ENCODE measurements at regions not wholly inside any gene's neighbourhood (a gene's known extent, or its start where the extent isn't known, plus 50 kb on each side); places are given as distances from the start of the nearest gene placed in this dataset.
"Not testable (repeated sequence)": the region's sequence is repeated elsewhere in the genome, so short reads cannot be mapped to it uniquely, and the experiment has no call there.

GRCh38 chr2:81073412-81073811, 768.9 kb upstream of the LRRTM1 start:
- DNase-seq: no peak

GRCh38 chr2:81068144-81068543, 763.6 kb upstream of the LRRTM1 start:
- DNase-seq: no peak

- no peak for DNase-seq
Measured at GRCh38 chr2:81061016-81061415, 756.5 kb upstream of the LRRTM1 start.

- DNase-seq: no peak
Measured at GRCh38 chr2:81050580-81051095, 746.1 kb upstream of the LRRTM1 start.

DNA sequence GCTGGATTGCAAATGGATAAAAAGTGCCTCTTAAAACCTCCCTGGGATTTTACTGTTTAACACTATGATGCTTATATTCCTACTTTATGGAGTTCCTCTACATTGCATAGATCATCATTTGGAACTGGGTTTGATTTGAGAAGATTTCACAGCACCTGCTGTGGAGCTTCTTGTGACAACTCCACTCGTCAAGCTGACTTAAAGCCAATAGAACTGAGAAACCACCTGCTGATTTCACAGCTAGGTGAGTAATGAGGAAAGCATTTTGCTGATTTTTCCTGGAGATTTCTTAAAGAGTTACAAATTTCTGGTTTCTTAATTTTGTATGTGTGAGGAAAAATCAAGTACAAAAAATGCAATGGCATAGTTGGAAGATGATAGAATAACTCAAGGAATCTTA, 739.1 kb upstream of the LRRTM1 start:
- no peak for DNase-seq

DNA sequence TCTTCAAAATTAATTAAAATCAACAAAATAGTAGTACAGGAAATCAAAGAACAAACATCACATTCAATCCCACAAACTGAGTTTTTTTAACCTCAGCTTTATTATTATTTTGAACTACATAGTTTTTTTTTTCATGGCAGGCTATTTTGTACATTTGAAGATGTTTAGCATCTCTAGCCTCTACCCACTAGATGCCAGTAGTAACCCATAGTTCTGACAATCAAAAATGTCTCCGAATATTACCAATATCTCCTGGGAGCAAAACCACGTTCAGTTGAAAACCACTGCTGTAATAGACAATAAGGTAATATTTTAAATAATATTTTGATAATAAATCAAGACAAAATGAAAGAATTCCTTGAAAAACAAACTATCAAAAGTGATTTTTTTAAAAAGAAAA, 702.6 kb upstream of the LRRTM1 start:
- no peak for DNase-seq

DNA sequence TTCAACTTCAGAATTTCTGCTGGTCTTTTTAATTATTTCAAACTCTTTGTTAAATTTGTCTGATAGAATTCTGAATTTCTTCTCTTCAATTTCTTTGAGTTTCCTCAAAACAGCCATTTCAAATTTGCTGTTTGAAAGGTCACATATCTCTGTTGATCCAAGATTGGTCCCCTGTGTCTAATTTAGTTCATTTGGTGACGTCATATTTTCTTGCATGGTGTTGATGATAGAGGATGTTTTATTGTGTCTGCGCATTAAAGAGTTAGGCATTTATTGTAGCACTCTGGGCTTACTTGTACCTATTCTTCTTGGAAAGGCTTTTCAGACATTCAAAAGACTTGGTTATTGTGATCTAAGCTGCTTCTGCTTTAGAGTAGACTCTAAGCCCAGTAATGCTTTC, 698.4 kb upstream of the LRRTM1 start:
- DNase-seq: no peak

DNA sequence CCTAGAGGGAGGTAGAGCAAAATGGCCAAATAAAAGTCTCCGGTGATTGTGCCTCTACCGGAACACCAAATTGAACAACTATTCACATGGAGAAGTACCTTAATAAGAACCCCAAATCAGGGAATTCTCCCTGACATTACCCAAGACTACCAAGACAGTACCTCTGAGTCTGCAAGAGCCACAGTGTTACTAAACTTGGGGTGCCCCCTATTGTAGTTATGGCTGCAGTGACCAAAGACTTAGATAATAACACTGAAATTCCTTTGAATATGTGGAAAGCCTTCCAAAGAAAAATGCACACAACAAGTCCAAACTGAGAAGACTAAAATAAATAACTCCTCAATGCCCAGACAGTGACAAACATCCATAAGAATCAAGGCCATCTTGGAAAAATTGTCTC, 682.9 kb upstream of the LRRTM1 start:
- DNase-seq: no peak

DNA sequence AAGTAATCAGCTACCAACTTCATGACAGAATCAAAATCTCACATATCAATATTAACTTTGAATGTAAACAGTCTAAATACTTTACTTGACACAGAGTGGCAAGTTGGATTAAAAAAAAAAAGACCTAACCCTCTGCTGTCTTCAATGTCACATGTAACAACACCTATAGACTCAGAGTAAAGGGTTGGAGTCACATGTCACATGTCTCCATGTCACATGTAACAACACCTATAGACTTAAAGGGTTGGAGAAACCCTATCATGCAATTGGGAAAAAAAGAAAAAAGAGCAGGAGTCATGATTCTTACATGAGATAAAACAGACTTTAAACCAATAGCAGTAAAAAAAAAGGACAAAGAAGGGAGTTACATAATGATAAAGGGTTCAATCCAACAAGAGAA, 665.3 kb upstream of the LRRTM1 start:
- DNase-seq: no peak

GRCh38 chr2:80968450-80968849, 663.9 kb upstream of the LRRTM1 start:
- DNase-seq: no peak

DNA sequence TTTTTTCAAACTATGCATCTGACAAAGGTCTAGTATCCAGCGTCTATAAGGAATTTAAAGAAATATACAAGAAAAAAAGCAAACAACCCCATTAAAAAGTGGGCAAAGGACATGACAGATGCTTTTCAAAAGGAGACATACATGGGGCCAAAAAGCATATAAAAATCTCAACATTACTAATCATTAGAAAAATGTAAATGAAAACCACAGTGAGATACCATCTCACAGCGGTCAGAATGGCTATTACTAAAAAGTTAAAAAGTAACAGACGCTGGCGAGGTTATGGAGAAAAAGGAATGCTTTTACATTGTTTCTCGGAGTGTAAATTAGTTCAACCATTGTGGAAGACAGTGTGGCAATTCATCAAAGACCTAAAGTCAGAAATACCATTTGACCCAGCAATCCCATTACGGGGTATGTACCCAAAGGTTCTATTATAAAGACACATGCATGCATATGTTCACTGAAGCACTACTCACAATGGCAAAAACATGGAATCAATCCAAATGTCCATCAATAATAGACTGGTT, 643.1 kb upstream of the LRRTM1 start:
- no peak for DNase-seq

DNA sequence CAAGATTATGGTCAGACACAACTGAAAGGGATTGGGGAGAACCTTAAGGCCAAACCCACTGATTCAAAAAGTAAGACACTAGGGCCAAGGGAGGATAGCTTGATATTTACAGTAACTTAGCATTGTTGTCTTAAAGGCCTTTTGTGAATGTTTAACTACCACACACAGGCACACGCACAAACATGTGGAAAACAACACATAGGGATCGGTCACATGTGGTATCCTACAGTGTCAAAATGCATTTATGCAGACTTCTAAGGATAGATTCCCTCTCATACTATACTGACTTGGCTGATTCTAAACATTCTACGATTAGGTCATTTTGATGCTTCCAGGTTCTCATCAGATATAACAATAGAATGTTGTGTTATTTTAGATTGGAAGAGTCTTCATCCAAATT, 638.9 kb upstream of the LRRTM1 start:
- DNase-seq: no peak

- no peak for DNase-seq
Measured at GRCh38 chr2:80942766-80943165, 638.2 kb upstream of the LRRTM1 start.

- DNase-seq: no peak
Measured at GRCh38 chr2:80938463-80938862, 633.9 kb upstream of the LRRTM1 start.

DNA sequence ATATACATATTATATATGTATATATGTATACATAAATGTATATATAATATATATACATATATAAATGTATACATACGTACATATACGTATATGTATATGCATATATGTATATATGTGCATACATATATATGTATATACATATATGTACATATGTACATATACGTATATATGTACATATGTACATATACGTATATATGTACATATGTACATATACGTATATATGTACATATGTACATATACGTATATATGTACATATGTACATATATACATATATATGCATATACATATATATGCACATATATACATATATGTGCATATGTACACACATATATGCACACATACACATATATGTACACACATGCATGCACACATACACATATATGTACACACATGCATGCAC, 627.3 kb upstream of the LRRTM1 start:
- DNase-seq: not testable (repeated sequence)

GRCh38 chr2:80930777-80931176, 626.2 kb upstream of the LRRTM1 start:
- DNase-seq: no peak

DNA sequence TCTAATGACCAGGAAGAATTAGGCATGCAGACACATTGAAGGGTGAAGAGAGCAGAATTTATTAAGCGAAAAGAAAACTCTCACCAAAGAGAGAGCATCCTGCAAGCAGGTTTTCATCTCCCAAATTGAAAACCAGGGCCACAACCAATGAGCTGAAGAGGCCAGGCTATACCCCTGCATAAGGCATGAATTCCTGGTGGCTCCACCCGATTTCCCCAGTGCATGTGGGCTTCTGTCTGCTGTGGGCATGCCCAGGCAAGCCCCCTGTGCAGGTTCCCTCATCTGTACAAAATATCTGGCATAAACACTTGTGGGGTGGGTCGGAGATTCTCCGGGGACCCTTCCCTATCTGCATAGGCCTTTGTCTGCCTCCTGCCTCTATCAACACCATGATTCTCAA, 621.6 kb upstream of the LRRTM1 start:
- DNase-seq: no peak

DNA sequence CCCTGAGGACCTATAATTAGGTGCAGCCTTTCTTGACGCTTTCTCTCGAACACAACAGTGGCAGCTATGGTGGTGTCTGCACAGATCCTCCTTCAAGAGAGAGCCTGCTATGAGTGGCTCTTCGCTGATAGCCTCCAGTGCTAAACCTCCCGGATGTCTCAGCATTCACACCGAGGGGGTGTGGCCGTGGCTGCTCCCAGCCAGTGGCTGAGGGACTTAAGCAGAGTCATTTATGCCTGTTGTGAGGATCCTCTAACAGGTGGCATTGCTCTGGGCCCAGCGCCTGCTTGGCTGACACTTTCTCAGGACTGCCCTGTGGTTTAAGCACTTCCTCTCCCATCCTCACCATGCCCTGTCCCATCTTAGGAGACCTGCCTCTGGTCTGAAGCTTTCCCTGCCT, 592.0 kb upstream of the LRRTM1 start:
- DNase-seq: no peak

DNA sequence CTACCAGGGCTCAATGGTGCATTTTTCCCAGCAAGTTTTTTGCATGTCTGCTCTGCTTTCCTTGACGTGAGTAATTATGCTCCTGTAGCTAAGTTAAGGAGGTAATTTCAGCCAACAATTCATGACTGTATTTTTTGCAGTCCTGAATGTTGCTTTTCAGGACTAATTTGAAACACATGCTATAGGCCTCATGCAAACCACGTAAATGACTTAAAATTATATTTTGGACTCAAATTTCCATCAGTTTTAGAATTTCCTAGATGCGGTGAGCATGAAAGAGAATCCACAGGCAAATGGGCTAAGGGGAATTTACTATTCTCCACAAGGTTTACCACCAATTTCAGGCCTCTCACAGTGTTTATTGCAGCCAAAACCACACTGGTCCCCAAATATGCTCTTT, 589.9 kb upstream of the LRRTM1 start:
- no peak for DNase-seq

DNA sequence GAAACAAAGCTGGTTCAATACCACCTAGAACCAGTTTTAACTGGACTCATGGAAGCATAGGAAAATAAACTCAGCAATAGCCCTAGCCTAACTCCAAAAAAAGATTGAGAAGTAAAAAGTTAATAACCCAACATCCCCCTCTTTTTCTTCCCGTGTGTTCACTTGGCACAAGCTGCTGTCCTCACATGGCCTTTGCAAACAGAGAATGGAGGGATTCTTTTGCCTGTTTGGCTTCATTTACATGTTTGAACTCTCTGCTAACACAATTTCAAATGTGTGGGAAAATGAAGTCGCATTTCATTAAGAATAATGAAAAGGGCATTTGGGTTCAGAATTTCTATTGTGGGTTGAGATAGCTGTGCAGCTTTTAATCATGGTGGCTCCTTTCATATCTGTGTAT, 589.2 kb upstream of the LRRTM1 start:
- no peak for DNase-seq

GRCh38 chr2:80889009-80889408, 584.5 kb upstream of the LRRTM1 start:
- no peak for DNase-seq

GRCh38 chr2:80887841-80888378, 583.4 kb upstream of the LRRTM1 start:
- no peak for DNase-seq

- no peak for DNase-seq
Measured at GRCh38 chr2:80874374-80874773, 569.8 kb upstream of the LRRTM1 start.

- no peak for DNase-seq
Measured at GRCh38 chr2:80869858-80870438, 565.4 kb upstream of the LRRTM1 start.

DNA sequence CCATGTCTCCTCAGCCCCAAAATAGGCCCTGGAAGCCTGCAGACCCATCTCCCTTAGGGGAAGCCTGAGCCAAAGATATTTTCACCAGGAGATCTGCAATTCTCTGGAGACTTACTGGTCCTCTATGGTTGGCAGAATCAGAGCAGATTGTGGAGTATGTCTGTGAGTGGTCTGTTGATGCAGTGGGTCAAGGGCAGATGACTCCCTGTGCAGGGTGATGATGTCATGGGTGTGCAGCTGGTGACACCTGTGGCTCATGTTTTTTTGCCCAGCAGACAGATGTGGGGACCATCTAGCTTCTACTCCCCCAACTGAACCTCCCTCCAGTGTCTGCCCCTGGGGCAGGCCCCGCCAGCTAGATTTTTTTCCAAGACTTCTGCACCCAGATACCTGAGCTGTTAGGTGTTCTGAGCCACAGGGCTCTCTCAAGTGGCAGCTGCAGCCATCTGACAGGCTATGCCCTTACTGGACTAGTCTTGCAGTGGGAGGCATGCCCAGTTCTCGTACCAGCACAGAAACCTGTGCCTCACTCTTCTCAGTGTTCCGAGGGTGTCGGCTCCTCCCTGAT, 558.7 kb upstream of the LRRTM1 start:
- DNase-seq: no peak
